Keratinocyte (primary cell): ENCODE measurements at regions not wholly inside any gene's neighbourhood (a gene's known extent, or its start where the extent isn't known, plus 50 kb on each side); places are given as distances from the start of the nearest gene placed in this dataset.

Experiments used
- CTCF ChIP-seq, 3 experiments: IDR thresholded peaks in 1 of 3; conservative IDR thresholded peaks in 1 of 3; optimal IDR thresholded peaks in 1 of 3; 2 replicates in 2 of 3; 3 replicates in 1 of 3; pipeline versions ENCODE3 to v1.5.1; 2011; ENCODE audit warnings: low read length in 3 of 3, mild to moderate bottlenecking in 3 of 3, moderate library complexity in 2 of 3, control low read depth in 1 of 3, inconsistent platforms in 1 of 3; ENCODE audit not compliant: insufficient read depth in 2 of 3; ENCODE audit errors: extremely low read depth in 1 of 3
- EZH2 ChIP-seq: IDR thresholded peaks from one replicate; pipeline ENCODE4 v1.6.1; 2012; ENCODE audit warnings: inconsistent platforms, mild to moderate bottlenecking, low read length, moderate library complexity

DNA sequence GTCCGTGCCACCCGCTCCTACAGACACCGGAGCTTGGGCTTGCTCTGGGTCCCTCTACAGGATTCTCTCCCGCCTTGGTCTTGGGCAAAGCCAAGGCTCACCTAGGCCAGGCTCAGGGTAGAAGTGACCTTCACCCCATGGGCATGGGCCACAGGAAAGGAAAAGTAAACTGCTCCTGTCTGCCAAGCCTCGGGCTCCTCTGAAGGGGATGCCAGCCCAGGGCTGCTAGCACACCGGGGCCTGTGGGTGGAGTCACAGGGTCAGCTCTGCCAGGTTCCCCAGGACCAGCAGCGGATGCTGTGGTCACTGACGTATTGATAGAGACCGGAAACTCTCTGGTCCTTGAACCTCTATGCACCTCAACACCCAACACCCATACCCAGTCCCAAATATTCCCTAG is 222.7 kb upstream of the MGMT start:
- no peak for TF ChIP-seq CTCF (optimal IDR thresholded peaks at IDR 0.05 in 1 of 3, IDR thresholded peaks at IDR 0.05 in 1 of 3, conservative IDR thresholded peaks at IDR 0.05 in 1 of 3; ENCODE audit: extremely low read depth in 1 of 3, insufficient read depth in 2 of 3, low read length in 3 of 3)
- no peak for TF ChIP-seq EZH2
